ENCODE measurements at regions not wholly inside any gene's neighbourhood (a gene's known extent, or its start where the extent isn't known, plus 50 kb on each side); places are given as distances from the start of the nearest gene placed in this dataset.

DNA sequence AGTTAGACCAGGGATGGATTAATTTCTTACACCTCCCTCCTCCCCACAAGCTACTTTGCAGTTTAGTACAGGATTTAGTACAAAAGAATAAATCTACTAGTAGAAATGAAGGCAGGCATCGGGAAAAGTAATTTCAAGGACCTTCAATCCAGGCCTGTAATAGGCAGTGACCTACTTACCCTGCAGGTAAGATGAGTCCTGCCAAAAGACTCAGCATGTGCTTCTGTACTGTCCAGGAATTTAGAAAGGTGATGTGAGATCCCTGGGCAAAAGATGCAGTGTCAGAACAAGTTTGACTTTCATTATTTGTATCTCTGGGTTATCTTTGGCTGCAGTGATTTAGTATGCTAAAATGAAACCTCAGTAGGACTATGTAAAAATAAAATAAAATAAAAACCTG is 403.0 kb downstream of the NOVA1 start:
- no peak for TF ChIP-seq EZH2 (IDR thresholded peaks at IDR 0.05; ENCODE audit: low read length, unreplicated experiment)
- TF ChIP-seq, protein P1, sequence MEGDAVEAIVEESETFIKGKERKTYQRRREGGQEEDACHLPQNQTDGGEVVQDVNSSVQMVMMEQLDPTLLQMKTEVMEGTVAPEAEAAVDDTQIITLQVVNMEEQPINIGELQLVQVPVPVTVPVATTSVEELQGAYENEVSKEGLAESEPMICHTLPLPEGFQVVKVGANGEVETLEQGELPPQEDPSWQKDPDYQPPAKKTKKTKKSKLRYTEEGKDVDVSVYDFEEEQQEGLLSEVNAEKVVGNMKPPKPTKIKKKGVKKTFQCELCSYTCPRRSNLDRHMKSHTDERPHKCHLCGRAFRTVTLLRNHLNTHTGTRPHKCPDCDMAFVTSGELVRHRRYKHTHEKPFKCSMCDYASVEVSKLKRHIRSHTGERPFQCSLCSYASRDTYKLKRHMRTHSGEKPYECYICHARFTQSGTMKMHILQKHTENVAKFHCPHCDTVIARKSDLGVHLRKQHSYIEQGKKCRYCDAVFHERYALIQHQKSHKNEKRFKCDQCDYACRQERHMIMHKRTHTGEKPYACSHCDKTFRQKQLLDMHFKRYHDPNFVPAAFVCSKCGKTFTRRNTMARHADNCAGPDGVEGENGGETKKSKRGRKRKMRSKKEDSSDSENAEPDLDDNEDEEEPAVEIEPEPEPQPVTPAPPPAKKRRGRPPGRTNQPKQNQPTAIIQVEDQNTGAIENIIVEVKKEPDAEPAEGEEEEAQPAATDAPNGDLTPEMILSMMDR (conservative IDR thresholded peaks at IDR 0.05; ENCODE audit: low read depth, low read length) = no peak
- no peak for TF ChIP-seq EZH2phosphoT487 (IDR thresholded peaks at IDR 0.05; ENCODE audit: borderline replicate concordance, low read length)
